ENCODE measurements at regions not wholly inside any gene's neighbourhood (a gene's known extent, or its start where the extent isn't known, plus 50 kb on each side); places are given as distances from the start of the nearest gene placed in this dataset.
"Not testable (repeated sequence)": the region's sequence is repeated elsewhere in the genome, so short reads cannot be mapped to it uniquely, and the experiment has no call there.

DNA sequence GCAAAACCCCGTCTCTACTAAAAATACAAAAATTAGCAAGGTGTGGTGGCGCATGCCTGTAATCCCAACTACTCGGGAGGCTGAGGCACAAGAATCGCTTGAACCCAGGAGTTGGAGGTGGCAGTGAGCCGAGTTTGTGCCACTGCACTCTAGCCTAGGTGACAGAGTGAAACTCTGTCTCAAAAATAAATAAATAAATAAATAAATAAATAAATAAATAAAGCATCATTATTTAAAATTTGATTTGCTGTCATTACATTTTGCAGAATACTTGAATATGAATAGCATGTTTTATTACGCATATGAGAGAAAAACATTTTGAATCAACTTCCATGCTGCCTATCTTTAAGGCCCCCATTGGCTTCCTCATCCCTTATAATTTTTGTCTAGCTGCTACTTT lies 53.4 kb upstream of the MED14 start:
- H3K27me3 ChIP-seq; H3K9me3 ChIP-seq (ENCODE audit: low read depth); H3K27ac ChIP-seq; H3K4me3 ChIP-seq; H3K36me3 ChIP-seq; H3K4me1 ChIP-seq (ENCODE audit: low read depth); DNase-seq (ENCODE audit: low read depth in 1 of 2, low spot score in 1 of 2): not testable (repeated sequence)

- Histone ChIP-seq H3K4me1 (ENCODE audit: low read depth) (peaks cover 9% of the 10 kb centered on the region), H3K9me3 (ENCODE audit: low read depth) (no peaks in the 10 kb centered on the region), H3K4me3 (no peak overlapping the region), H3K27ac (no peak overlapping the region), H3K36me3 (no peaks in the 10 kb centered on the region), H3K27me3 (no peaks in the 10 kb centered on the region)
- no peak for DNase-seq (ENCODE audit: low read depth in 1 of 2, low spot score in 1 of 2)
- TF ChIP-seq, protein P1, sequence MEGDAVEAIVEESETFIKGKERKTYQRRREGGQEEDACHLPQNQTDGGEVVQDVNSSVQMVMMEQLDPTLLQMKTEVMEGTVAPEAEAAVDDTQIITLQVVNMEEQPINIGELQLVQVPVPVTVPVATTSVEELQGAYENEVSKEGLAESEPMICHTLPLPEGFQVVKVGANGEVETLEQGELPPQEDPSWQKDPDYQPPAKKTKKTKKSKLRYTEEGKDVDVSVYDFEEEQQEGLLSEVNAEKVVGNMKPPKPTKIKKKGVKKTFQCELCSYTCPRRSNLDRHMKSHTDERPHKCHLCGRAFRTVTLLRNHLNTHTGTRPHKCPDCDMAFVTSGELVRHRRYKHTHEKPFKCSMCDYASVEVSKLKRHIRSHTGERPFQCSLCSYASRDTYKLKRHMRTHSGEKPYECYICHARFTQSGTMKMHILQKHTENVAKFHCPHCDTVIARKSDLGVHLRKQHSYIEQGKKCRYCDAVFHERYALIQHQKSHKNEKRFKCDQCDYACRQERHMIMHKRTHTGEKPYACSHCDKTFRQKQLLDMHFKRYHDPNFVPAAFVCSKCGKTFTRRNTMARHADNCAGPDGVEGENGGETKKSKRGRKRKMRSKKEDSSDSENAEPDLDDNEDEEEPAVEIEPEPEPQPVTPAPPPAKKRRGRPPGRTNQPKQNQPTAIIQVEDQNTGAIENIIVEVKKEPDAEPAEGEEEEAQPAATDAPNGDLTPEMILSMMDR (IDR thresholded peaks at IDR 0.05; ENCODE audit: low read depth, low read length): no peak
Observed at GRCh38 chrX:40792433-40792832, 57.1 kb upstream of the MED14 start.

DNA sequence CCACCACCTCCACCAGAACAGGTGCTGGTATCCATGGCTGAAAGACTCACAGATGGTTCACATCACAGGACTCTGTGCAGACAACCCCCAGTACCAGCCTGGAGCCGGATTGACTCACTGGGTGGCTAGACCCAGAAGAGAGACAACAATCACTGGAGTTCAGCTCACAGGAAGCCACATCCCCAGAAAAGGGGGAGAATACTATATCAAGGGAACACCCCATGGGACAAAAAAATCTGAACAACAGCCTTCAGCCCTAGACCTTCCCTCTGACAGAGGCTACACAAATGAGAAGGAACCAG lies 59.4 kb upstream of the MED14 start:
- H3K27ac ChIP-seq, H3K27me3 ChIP-seq: not testable (repeated sequence)

GRCh38 chrX:40799745-40800144 lies 64.4 kb upstream of the MED14 start:
- H3K9me3 ChIP-seq (ENCODE audit: low read depth); DNase-seq (ENCODE audit: low read depth in 1 of 2, low spot score in 1 of 2); H3K4me3 ChIP-seq; H3K4me1 ChIP-seq (ENCODE audit: low read depth); H3K27me3 ChIP-seq; H3K27ac ChIP-seq; H3K36me3 ChIP-seq: not testable (repeated sequence)

More for the DNA sequence above, 59.4 kb upstream of the MED14 start:
- H3K9me3 ChIP-seq (ENCODE audit: low read depth); H3K36me3 ChIP-seq; H3K4me1 ChIP-seq (ENCODE audit: low read depth); H3K4me3 ChIP-seq: not testable (repeated sequence)
- peak in 1 of 2 donors; percentile 22 for DNase-seq (ENCODE audit: low read depth in 1 of 2, low spot score in 1 of 2)

DNA sequence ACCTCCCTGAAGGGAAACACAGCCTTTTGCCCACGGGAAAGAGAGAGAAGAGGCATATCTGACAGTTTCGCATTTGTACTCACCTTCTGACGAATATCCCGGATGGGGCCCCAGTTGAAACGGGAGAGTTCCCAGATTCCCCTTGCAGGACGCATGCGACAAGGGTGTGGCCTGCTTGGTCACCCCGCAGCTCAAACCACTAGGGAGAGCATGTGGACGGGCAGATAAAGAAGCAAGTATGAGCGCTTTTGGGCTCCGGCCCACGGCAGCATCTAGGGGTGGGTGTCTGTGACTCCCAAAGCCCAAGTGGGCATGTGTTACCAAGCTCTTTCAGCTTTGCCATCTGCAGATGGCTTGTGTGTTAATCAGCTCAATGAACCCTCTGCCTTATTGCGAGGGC lies 70.1 kb upstream of the MED14 start:
- no peaks in the 10 kb centered on the region for H3K27me3 ChIP-seq
- H3K9me3 ChIP-seq (ENCODE audit: low read depth): no peaks in the 10 kb centered on the region
- no peak overlapping the region for H3K4me3 ChIP-seq
- no peak overlapping the region for H3K27ac ChIP-seq
- no peak for DNase-seq (ENCODE audit: low read depth in 1 of 2, low spot score in 1 of 2)
- no peaks in the 10 kb centered on the region for H3K4me1 ChIP-seq (ENCODE audit: low read depth)
- no peaks in the 10 kb centered on the region for H3K36me3 ChIP-seq
- TF ChIP-seq, protein P1 (IDR thresholded peaks at IDR 0.05; ENCODE audit: low read depth, low read length): no peak

DNA sequence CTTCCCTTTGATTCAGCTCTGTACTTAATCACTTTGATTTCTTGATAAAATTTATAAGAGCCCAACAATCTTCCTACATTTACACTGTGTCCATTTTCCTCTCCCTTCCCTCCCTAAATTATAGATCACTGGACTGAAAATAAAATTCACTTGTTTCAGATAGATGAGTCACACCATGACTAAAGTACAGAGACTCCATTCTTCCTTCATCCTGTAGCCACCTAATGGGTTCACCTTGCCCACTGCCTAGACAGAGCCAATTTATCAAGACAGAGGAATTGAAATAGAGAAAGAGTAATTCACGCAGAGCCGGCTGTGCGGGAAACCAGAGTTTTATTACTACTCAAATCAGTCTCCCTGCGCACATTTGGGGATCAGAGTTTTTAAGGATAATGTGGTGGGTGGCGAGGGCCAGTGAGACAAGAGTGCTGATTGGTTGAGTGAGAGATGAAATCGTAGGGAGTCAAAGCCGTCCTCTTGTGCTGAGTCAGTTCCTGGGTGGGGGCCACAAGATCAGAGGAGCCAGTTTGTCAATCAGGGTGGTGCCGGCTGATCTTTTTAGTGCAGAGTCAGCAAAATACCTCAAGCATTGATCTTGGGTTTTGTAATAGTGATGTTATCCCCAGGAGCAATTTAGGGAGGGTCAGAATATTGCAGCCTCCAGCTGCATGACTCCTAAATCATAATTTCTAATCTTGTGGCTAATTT lies 71.3 kb upstream of the MED14 start:
- H3K27me3 ChIP-seq: no peaks in the 10 kb centered on the region
- H3K9me3 ChIP-seq (ENCODE audit: low read depth): no peaks in the 10 kb centered on the region
- H3K27ac ChIP-seq: no peak overlapping the region
- TF ChIP-seq, protein P1 (IDR thresholded peaks at IDR 0.05; ENCODE audit: low read depth, low read length): no peak
- DNase-seq (ENCODE audit: low read depth in 1 of 2, low spot score in 1 of 2): no peak
- H3K4me1 ChIP-seq (ENCODE audit: low read depth): no peaks in the 10 kb centered on the region
- no peak overlapping the region for H3K4me3 ChIP-seq
- H3K36me3 ChIP-seq: no peaks in the 10 kb centered on the region

- Histone ChIP-seq H3K27ac (no peak overlapping the region), H3K4me1 (ENCODE audit: low read depth) (no peaks in the 10 kb centered on the region), H3K4me3 (no peak overlapping the region), H3K27me3 (no peaks in the 10 kb centered on the region), H3K9me3 (ENCODE audit: low read depth) (no peaks in the 10 kb centered on the region), H3K36me3 (no peaks in the 10 kb centered on the region)
- no peak for DNase-seq (ENCODE audit: low read depth in 1 of 2, low spot score in 1 of 2)
- TF ChIP-seq, protein P1 (IDR thresholded peaks at IDR 0.05; ENCODE audit: low read depth, low read length): no peak
Observed at GRCh38 chrX:40807384-40807783, 72.0 kb upstream of the MED14 start.

Data from cardiac muscle cell (in vitro differentiated cells and primary cell).